Cardiac septum (tissue), 1 donor: ENCODE measurements at regions not wholly inside any gene's neighbourhood (a gene's known extent, or its start where the extent isn't known, plus 50 kb on each side); places are given as distances from the start of the nearest gene placed in this dataset.
"Not testable (repeated sequence)": the region's sequence is repeated elsewhere in the genome, so short reads cannot be mapped to it uniquely, and the experiment has no call there.

ENCODE experiments used
- DNase-seq: peaks from one replicate; pipeline ENCODE4 v3.0.0-alpha.2; 2020; ENCODE audit warnings: low spot score
- intact Hi-C: fragments of 100-400 bp; cut with DNase I; formaldehyde crosslinking; loops from one replicate; pipeline ENCODE4 v1.14.0; 2022
- donor health status: DM: no; HTN: no; CAD: no.

DNA sequence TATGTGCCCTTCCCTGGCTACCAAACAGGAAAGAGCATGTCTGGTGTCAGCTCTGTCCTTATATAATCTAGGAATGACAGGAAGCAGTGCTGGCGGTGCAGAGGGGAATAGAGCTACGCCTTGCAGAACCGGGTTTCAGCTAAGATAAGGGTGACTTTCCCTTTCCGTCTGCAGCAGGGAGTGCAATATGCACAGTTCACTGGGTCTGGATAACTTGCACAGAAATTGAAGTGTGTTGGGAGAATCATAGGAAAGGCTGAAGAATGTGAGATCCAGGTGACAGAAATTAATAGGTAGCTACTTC, 90.0 kb upstream of the TSHZ3 start:
- intact Hi-C loops = no loop called here
- DNase-seq = no peak

DNA sequence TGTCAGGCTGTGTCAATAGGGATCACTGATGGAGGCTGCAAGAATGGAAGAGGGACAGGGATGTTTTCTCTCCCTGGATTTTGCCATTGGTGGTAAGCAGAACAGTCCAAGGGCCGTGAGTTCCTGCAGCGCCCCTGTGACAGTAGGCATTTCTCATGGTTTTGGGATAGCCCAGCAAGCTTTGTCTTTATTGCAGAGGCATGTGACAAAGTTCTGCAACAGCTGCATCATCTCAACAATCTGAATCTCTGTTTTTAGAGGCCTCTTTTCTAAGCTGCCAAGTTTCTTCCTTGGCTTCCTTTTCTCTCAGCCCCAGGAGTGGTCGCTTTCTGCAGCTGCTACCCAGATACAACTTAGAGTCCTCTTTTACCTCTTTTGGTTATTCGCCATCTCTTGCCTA, 95.7 kb upstream of the TSHZ3 start:
- intact Hi-C loops = no loop called here
- no peak for DNase-seq

DNA sequence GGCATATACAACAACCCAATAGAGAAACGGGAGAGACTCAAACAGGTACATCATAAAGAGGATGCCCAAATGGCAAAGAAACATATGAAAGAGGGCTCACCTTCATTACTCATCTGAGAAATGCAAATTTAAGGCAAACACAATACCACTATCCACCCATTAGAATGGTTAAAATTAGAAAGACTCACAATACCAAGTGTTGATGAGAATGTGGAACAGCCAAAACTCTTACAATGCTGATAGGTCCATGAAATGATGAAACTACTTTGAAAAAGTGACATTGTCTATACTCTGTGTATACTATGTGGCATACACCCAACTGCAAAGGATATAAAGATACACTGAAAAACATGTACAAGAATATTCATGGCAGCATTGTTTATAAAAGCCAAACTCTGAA, 96.2 kb upstream of the TSHZ3 start:
- no peak for DNase-seq
- intact Hi-C loops = no loop called here

DNA sequence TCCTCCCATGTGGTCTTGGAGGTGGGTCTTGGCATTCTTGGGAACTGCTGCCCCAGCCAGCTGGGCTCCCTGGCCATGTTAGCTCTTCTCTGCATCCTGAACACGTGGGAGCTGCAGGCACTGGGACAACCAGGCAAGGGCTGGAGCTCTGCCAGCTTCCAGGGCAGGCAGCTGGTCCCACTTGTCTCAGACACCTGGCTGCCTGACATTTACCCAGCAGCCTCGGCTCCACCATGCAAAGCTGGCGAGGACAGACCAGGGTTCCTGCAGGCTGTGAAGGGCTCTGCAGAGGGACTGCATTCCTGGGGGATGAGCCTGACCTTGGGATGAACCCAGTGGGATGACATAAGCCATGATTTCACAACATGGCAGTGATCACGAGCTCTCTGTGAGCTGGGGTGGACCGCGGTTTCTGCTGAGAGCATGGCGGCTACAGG, 99.0 kb upstream of the TSHZ3 start:
- intact Hi-C loops = no loop called here

DNA sequence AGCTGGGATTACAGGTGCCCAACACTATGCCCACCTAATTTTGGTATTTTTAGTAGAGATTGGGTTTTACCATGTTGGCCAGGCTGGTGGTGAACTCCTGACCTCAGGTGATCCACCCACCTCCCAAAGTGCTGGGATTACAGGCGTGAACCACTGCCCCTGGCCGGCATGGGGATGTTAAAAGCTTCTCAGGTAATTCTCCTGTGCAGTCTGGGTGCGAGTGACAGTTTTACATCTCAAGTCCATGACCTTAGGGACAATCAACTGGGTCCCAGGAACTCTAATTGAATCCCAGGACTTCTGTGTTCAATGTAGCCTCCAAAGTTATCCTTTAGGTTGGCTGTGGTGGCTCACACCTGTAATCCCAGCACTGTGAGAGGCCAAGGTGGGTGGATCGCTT, 100.1 kb upstream of the TSHZ3 start:
- intact Hi-C loops = no loop called here

More for the DNA sequence above, 99.0 kb upstream of the TSHZ3 start:
- peak; percentile 76 for DNase-seq

DNA sequence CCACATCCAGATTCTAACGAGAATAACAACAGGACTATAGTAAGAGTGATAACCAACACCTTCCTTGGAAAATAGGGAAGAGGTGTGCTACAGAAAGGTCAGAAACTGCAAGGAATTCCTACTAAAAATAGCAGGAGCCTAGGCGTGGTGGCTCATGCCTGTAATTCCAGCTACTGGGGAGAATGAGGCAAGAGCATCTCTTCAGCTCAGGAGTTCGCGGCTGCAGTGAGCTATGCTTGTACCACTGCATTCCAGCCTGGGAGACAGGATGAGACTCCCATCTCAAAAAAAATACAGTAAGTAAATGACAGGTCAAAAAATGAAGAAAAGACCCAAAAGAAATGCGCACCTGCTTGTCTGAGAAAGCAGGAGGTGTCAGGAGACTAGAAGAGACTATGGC, 101.5 kb upstream of the TSHZ3 start:
- no peak for DNase-seq
- intact Hi-C loops = no loop called here

More for the DNA sequence above, 100.1 kb upstream of the TSHZ3 start:
- DNase-seq = no peak

DNA sequence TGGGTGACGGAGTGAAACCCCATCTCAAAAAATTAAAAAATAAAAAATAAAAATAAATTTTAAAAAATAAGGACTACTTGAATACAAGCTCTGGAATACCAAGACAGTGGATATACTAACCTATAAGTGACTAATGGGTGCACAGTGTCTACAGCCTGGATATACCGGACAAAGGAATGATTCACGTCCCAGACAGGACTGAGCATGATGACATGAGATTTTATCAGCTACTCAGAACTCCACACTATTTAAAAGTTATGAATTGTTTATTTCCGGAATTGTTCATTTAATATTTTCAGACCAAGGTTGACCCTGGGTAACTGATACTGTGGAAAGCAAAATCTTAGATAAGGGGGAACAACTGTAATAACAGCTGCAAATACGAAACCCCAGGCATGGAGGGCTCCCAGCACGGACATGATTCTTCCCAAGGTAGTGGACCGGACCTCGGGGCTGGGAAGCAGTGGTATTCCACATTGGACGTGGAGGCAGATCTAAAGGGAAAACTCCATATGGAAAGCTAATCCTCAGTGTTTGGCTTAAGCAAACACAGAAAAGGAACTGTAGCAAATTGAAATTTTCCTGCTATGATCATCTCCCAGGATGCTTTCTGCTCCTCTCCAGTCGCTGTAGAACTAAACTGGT, 102.6 kb upstream of the TSHZ3 start:
- intact Hi-C loops = no loop called here
- no peak for DNase-seq

DNA sequence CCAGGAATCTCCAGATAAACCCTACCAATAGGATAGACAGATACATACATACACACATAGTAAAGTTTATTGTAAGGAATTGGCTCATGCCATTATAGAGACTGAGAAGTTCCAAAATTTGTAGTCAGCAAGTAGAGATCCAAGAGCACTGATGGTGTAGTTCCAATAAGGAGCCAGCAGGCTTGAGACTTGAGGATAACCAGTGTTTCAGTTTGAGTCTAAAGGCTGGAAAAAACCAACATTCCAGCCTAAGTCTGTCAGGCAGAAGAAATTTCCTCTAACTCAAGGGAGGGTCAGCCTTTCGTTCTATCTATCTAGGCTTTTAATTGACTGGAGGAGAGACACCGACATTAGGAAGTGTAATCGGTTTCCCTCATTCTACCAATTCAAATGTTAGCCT, 110.2 kb upstream of the TSHZ3 start:
- DNase-seq = no peak
- intact Hi-C loops = no loop called here

DNA sequence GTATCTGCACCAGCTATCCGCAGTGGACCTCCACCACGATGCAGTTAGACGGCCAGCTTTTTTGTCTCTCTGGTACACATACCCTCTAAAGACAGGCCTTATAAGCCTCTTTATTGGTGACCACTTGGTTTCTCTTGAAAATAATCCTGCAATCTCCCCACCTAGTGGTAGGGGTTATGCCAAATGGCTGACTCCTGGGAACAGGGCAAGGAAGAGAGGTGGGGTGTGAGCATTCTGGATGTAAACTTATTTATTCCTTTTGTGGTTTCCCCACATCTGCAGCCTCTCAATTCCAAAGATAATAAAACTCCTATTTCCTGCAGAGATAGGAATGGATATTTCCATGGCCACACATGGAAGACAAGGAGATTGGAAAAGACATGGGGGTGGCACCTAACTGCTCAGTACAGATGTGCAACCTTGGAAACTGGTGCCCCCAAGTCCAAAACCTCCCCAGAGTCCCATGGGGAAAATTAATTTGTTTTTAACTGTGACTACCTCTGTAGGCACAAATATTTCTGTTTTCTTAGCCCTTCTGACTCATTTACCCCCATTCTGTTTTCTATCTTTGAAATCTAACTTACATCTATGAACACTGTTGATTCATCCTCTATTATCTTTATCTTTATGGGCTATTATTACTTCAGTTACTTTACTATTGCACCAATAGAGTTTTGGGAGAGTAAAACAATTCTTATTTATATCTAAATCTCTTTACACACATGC, 112.7 kb upstream of the TSHZ3 start:
- intact Hi-C loops = no loop called here

DNA sequence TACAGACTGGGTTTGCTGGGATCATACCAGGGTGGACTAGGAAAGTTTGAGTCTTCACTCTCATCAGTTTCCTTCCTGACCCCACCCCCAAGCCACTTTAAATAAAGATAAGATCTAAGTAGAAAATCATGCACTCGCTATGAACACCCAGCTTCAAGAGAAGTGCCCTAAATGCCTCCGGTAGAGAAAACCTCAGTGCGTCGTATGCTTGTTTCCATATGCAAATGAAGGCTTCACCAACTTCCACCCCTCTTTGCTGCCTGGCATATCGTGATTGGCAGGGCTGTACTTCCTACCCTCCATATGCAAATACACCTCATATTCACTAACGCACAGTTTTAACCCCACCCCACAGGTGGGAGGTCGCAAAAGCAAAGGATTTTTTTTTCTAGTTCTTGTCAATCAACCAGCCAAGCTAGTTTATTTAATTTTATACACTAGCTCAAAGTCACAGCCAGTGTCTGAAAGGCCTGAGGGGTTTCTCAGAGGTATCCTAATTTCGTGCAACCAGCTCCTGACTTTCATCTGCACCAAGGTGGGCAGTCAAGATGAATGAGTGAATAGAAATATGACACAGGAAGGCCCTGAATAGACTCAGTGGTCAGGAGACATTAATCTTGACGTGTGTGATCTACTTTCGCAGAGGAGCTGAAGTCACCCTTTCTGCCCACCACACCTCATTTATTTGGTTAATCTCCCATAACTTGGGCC, 121.1 kb upstream of the TSHZ3 start:
- intact Hi-C loops = no loop called here
- no peak for DNase-seq

More for the DNA sequence above, 112.7 kb upstream of the TSHZ3 start:
- no peak for DNase-seq

DNA sequence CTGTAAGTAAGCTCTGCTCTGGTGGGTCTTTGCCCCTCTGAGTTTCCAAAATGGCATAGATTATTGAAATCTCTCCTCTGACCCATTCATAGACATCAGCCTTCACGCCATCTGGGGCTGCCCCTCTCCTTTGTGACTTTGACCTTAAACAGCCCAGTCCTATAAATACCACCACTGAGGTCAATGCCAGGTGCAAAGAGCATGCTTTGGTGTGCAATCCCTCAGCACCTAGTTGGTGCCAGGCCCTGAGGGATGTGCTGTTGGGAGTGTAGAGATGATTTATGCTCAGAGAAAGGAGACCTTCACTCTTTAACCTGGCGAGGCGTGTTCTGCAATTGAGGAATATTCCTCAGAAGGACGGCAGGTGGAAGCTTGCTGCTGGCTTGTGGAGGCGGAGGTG, 121.7 kb upstream of the TSHZ3 start:
- intact Hi-C loops = no loop called here
- DNase-seq = no peak

DNA sequence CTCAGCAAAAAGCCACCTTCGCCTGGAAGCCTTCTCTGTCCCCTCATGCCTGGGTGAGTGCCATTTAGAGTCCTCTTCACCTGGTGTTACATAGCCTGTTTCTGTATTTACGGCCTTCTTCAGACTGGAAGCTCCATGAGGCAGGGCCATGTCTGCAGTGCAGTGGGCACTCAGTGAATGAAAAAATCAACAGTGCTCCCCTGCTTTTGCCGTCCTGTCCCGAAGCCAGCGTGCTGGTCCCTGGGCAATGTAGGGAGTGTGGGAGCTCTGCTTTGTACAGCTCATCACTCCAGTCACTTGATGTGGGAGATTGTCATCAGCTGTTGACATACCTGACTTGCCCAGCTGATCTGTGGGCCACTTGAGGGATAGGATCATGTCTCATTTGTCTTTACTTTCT, 129.0 kb upstream of the TSHZ3 start:
- DNase-seq = no peak
- intact Hi-C loops = no loop called here

DNA sequence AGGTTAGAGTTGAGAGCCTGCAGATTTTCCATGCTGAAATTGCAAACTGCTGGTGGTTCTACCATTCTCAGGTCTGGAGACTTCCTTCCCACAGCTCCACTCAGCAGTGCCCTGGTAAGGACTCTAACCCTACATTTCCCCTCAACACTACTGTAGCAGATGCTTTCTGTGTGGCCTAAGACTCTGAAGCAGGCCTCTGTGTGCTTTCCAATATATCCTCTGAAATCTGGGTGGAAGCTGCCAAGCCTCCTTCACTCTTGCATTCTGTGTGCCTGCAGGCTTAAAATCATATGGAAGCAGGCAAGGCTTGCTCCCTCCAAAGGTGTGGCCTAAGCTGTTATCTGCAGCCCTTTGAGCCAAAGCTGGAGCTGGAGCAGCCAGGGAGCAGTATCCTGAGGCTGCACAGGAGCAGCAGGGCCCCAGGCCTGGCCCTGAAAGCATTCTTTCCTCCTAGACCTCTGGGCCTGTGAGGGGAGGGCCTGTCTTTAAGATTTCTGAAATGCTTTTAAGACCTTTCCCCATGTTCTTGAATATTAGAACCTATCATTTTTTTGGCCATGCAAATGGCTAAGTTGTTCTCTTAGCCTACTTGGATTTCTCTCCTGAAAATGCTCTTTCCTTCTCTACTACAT, 134.1 kb upstream of the TSHZ3 start:
- DNase-seq = no peak
- intact Hi-C loops = no loop called here

DNA sequence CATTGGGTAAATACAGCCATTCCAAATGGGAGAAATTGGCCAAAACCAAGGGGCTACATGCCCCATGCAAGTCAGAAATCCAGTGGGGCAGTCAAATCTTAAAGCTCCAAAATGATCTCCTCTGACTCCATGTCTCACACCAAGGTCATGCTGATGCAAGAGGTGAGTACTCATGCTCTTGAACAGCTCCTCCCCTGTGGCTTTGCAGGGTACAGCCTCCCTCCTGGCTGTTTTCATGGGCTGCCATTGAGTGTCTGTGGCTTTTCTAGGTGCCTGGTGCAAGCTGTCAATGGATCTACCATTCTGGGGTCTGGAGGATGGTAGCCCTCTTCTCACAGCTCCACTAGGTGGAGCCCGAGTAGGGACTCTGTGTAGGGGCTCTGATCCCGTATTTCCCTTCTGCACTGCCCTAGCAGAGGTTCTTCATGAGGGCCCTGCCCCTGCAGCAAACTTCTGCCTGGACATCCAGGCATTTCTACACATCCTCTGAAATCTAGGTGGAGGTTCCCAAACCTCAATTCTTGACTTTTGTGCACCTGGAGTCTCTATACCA, 135.7 kb upstream of the TSHZ3 start:
- intact Hi-C loops, DNase-seq: not testable (repeated sequence)

DNA sequence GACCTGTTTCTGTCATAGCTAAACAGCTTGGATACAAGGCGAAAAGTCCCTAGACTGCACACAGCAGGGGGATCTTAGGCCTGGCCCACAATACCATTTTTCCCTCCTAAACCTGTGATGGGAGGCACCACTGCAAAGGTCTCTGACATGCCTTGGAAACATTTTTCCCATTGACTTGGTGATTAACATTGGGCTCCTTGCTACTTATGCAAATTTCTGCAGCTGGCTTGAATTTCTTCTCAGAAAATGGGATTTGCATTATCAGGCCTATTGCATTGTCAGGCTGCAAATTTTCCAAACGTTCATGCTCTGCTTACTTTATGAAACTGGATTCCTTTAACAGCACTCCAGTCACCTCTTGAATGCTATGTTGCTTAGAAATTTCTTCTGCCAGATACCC, 136.2 kb upstream of the TSHZ3 start:
- intact Hi-C loops = no loop called here
- no peak for DNase-seq

DNA sequence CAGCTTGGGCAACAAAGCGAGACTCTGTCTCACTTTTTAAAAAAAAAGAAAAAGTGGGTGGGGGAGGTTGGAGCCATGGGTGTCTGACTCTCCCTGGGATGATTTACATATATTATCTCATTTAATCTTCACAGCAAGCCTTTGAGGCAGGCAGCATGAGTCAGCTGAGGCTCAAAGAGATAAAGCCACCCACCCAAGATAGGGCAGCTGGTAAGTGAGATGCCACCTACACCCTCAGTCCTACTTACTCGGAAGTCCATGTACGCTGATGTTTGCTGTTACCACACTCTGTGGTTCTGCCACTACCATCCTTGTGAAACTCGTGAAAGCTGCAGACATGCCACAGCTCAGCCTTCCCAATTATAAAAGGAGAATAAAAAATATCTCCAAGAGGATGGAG, 142.0 kb upstream of the TSHZ3 start:
- DNase-seq = no peak
- intact Hi-C loops = no loop called here

DNA sequence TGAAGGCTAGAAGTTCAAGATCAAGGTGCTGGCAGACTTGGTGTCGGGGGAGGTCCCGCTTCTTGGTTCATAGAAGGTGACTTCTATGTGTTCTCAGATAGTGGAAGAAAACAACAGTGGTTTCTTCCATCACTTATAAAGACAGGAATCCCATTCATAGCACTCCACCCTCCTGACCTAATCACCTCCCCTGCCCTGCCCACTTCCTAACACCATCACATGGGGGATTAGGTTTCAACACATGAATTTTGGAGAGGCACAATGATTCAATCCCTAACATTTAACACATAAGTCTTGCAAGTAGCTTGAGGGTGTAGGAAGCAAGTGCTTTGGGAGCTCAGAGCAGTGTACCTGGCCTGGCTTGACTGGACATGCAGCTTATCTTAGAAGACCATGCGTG, 142.8 kb upstream of the TSHZ3 start:
- intact Hi-C loops = no loop called here

DNA sequence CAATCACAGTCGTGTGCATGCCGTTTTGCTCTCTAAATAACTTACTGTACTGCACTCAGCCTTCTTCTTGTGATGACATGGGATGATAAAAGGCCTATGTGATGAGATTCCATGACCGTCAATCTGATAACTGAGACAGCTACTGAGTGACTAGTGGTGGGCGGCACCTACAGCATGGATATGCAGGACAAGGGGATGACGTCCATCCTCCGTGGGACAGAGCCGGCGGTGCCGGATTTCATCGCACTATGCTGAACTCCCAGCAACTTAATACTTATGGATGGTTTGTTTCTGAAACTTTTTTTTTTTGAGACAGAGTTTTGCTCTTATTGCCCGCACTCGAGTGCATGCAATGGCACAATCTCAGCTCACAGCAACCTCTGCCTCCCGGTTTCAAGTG, 146.8 kb upstream of the TSHZ3 start:
- intact Hi-C loops = no loop called here
- DNase-seq = no peak

More for the DNA sequence above, 142.8 kb upstream of the TSHZ3 start:
- no peak for DNase-seq

DNA sequence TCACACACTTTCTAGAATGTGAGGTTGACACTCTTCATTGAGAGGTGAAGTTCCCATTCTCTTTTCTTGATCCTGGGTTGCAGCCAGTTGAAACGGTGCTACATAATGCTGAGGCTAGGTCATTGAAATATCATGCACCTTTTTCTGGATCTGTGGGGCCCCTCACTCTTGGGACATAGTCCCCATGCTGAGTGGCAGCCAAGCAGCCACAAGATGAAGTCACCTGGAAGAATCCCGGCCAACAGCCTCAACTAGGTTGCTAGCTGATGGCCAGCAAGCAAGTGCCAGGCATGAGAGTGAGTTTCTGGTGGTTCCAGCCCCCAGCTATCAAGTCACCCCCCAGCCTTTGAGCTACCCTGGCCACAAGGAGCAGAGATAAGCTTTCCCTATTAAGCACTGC, 148.5 kb upstream of the TSHZ3 start:
- intact Hi-C loops = no loop called here
- DNase-seq = no peak

DNA sequence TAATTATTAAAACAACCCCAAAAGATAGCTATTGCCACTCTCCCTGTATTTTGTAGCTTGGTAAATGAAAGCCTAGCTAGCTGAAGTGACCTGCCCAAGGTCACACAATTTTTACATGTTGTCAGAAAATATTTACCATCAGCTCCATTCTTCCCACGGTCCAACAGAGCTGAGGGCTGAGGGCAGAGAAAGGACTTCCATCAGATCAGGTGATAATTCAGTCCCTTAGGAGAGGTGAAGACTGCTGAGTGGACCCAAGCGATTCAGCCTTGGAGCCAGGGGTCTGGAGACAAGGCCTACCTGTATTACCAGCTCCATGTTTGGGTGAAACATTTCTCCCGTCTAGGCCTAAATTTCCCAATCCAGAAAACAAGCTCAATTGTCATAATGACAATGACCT, 149.5 kb upstream of the TSHZ3 start:
- intact Hi-C loops = no loop called here
- DNase-seq = no peak
